ENCODE measurements at regions not wholly inside any gene's neighbourhood (a gene's known extent, or its start where the extent isn't known, plus 50 kb on each side); places are given as distances from the start of the nearest gene placed in this dataset.

DNA sequence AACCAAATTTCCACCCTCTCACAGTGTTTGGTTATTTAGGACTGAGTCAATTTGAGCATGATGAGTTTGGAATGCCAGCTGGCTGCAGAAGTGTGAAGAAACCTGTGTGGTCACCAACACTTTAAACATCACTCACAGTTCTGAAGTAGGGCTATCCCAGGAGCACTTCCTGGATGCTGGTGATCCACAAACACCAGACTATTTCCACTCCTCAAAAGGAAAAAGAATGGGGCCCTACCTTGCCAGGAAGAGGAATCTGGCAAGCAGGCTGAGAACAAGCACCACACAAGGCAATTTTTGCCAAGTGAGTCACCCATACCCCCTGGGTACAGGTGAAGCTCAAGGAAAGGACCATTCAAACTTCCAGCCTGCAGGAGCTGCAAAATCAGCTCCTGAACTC is 294.2 kb upstream of the PTGER4 start:
- DNase-seq, result no peak

- no peak for DNase-seq
These were observed 294.8 kb upstream of the PTGER4 start for GRCh38 chr5:40384782-40385390.

- no peak for DNase-seq
These were observed 295.7 kb upstream of the PTGER4 start for GRCh38 chr5:40383749-40384651.

DNA sequence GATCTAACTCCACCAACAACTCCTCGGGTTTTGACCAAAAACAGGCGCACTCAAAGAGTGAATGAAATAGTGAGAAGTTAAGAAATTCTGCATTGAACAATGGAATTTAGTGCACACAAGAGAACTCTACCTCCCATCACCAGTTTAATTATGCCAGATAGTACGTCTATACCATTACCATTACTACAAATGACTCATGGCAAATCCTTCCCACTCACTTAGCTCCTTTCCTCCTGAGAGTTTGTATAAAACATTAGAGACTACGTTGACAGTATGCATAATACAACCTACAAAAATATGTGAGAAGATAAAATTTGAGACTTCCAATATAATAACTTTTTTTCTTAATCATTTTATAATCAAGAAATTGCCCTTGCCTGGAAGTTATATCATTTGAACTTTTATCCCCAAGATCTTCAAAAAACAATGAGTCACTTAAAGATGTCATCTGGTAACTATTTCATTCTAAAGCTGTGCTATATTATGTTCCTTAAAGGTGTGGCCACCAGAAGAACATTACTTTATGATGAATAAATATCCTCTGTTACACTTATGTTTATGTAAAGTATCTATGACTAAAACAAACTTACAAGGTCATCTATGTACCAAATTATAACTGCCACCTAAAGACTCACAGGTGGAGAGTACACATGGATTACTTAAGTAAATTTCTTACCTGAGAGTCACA is 297.9 kb upstream of the PTGER4 start:
- no peak for DNase-seq

- DNase-seq, result no peak
These were observed 298.7 kb upstream of the PTGER4 start for GRCh38 chr5:40381016-40381415.

DNA sequence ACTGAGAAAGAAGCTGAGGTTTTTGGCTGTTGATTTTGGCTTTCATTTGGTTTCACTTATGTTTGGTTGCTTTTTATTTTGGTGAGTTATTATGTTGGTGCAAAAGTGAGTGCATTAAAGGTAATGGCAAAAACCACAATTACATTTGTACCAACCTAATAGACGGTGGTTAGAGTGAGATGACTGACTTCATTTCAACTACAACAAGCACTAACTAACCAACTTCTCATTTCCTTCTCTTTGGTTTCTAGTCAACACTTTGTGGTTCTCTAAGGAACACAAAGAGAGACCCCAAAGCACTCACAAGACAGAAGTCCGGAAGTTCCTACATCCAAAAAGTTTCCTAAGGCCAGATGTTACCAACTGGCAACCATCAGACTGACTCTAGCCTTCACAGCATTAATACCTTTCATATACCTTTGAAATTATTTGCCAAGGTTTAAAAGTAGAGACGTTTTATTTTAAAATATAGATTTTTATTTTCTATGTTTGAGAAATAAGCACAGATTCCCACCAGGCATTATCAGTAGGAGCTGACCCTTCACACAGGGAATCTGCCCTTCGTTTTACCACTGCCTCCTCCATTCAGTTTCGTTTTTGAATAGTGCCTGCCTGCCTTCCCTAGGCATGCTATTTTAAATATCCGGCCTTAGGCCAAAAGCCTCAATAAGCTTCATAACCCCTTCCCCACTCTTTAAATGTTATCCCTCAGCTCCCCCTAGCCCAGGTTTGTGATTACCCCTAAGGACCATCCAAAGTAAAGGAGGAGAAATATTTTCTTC is 301.1 kb upstream of the PTGER4 start:
- DNase-seq, result no peak

DNA sequence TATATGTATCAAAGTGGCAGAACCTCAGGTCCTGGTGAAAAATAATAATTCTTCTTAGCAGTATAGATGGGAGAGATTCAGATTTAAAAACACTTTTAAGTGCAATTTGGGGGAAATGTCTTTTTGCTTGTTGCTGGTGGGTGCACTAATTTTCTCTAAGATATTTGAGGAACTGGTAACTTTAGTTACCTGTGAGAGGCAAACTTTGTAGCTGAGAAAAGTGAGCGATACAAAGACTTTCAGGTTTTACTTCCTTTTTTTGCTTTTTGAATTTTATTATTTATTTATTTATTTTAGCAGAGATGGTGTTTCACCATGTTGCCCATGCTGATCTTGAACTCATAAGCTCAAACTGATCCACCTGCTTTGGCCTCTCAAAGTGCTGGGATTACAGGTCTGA is 303.1 kb upstream of the PTGER4 start:
- DNase-seq, result no peak

GRCh38 chr5:40374853-40375252 is 304.9 kb upstream of the PTGER4 start:
- DNase-seq, result no peak

DNA sequence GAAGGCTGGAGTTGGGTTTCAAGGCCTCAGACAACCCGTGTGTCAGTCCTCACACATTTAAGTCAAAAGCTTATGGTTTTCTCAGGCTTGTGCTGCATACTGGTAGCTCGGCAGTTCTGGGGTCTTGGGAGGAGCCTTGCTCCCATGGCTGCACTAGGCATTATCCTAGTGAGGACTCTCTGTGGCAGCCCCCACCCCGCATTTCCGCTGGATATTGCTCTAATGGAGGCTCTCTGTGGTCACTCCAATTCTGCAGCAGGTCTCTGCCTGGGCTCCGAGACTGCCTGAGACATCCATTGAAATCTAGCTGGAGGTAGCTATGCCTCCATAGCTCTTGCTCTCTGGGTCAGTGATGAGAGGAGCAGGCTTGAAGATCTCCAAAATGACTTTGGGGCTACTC is 311.5 kb upstream of the PTGER4 start:
- no peak for DNase-seq

DNA sequence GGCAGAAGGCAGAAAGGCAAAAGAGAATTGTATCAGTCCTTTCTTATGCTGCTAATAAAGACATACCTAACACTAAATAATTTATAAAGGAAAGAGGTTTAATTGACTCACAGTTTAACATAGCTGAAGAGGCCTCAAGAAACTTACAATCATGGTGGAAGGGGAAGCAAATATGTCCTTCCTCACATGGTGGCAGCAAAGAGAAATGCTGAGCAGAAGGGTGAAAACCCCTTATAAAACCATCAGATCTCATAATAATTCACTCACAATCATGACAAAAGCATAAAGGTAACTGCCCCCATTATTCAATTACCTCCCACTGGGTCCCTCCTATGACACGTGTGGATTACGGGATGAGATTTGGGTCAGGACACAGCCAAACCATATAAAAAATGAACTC is 312.5 kb upstream of the PTGER4 start:
- no peak for DNase-seq

- no peak for DNase-seq
These were observed 314.1 kb upstream of the PTGER4 start for GRCh38 chr5:40365342-40366330.

GRCh38 chr5:40364441-40364840 is 315.3 kb upstream of the PTGER4 start:
- no peak for DNase-seq

DNA sequence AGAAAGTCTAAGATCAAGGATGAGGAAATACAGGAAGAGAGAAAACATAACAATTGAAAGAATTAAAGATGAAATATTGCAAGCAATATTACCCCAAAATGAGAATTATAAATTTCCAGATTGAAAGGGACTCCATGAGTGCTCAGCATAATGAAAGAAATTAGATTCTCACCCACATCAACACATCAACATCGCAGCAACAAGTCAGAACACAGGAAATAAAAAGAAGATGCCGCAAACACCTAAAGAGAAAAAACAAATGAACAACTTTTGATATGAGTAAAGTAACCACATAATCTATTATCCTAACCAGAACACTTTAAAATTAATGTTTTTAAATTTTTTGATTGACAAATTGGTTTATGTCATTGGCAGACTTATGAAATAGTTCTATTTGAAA is 318.3 kb upstream of the PTGER4 start:
- no peak for DNase-seq

DNA sequence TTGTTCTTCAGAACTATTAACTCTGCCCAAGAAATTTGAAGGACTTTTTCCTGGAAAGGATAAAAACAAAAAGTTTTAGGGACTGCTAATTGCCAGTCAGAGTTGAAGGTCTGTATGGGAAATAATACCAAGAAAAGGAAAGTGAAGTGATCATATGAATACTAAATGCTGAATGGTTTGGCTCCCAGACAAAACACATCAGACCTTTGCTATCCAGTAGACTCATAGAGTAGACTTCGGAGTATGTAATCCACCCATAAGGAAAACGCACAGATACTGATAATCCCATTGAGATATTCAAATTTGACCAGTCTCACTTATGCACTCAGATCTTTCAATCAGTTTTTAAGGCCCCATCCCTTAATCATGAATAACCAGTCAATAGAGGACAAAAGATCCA is 319.0 kb upstream of the PTGER4 start:
- no peak for DNase-seq

DNA sequence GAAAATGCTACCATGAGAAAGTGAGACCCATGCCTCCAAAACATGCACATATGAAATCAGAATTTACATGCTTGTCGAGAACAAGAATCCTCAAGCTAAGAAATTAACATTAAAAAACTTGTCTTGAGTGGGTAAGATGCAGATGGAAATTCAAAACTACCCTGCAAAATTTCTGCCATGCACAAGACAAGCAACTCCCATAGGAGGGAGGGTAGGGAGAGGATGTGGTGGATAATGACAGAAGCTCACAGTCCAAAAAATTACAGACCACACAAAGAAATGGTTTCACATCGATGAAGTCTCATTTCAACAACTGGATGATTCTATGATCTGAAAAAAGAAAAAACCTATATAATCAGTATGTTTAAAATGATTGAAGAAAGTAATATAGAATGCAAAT is 319.9 kb upstream of the PTGER4 start:
- no peak for DNase-seq

GRCh38 chr5:40359093-40359492 is 320.6 kb upstream of the PTGER4 start:
- no peak for DNase-seq

GRCh38 chr5:40356248-40356647 is 323.5 kb upstream of the PTGER4 start:
- DNase-seq, result no peak

GRCh38 chr5:40355846-40356245 is 323.9 kb upstream of the PTGER4 start:
- no peak for DNase-seq

GRCh38 chr5:40355181-40355580 is 324.5 kb upstream of the PTGER4 start:
- DNase-seq, result no peak

GRCh38 chr5:40354171-40354570 is 325.5 kb upstream of the PTGER4 start:
- DNase-seq, result no peak

GRCh38 chr5:40353442-40353841 is 326.3 kb upstream of the PTGER4 start:
- no peak for DNase-seq
